A549 (cell line): ENCODE measurements at regions not wholly inside any gene's neighbourhood (a gene's known extent, or its start where the extent isn't known, plus 50 kb on each side); places are given as distances from the start of the nearest gene placed in this dataset.

Experiments
- EP300 ChIP-seq, 2 experiments: fragments of >200 bp; sonication (Bioruptor Twin); formaldehyde crosslinking; IDR thresholded peaks; 2 replicates in 1 of 2; 3 replicates in 1 of 2; pipeline ENCODE4 v1.6.1; 2016 to 2017
- POLR2A ChIP-seq: IDR thresholded peaks from 2 replicates; pipeline ENCODE4 v1.6.1; 2012; ENCODE audit warnings: mild to moderate bottlenecking, low read length
- TF ChIP-seq, protein P1 (sequence below): IDR thresholded peaks from 2 replicates; pipeline ENCODE4 v1.6.1; 2012
- TF ChIP-seq, protein P2 (sequence below): fragments of 450-650 bp; IDR thresholded peaks from 2 replicates; pipeline ENCODE4 v1.6.1; 2014; ENCODE audit warnings: antibody characterized with exemption
- TF ChIP-seq, protein P3 (sequence below): fragments of 200-600 bp; sonication (generic); IDR thresholded peaks from 2 replicates; pipeline ENCODE4 v1.6.1; 2016; ENCODE audit warnings: antibody characterized with exemption, mild to moderate bottlenecking, moderate library complexity
- TF ChIP-seq, protein P4 (sequence below): fragments of >200 bp; sonication (Bioruptor Twin); formaldehyde crosslinking; IDR thresholded peaks from 3 replicates; pipeline ENCODE4 v1.5.1; 2016

DNA sequence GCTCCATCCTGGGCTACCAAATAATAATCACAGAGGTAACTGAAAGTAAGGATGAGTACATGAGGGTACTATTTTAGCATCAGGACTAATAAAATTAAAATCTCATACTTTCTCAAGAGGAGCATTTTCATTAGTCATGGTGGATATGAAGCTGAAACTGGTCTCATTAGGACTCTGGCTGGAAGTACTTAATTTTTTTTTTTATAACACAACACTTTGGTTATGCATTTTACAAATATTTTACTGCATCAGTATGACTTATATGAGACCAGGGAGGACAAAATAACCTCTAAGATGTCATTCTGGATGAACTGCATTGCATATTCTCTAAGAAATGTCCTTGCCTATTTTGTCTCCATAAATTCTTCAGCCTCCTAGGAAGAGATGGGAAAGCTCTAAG, 290.9 kb downstream of the HLX start:
- TF ChIP-seq POLR2A: no peak
- TF ChIP-seq, protein P1, sequence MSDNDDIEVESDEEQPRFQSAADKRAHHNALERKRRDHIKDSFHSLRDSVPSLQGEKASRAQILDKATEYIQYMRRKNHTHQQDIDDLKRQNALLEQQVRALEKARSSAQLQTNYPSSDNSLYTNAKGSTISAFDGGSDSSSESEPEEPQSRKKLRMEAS: no peak
- TF ChIP-seq, protein P2, sequence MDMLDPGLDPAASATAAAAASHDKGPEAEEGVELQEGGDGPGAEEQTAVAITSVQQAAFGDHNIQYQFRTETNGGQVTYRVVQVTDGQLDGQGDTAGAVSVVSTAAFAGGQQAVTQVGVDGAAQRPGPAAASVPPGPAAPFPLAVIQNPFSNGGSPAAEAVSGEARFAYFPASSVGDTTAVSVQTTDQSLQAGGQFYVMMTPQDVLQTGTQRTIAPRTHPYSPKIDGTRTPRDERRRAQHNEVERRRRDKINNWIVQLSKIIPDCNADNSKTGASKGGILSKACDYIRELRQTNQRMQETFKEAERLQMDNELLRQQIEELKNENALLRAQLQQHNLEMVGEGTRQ: no peak
- TF ChIP-seq, protein P3, sequence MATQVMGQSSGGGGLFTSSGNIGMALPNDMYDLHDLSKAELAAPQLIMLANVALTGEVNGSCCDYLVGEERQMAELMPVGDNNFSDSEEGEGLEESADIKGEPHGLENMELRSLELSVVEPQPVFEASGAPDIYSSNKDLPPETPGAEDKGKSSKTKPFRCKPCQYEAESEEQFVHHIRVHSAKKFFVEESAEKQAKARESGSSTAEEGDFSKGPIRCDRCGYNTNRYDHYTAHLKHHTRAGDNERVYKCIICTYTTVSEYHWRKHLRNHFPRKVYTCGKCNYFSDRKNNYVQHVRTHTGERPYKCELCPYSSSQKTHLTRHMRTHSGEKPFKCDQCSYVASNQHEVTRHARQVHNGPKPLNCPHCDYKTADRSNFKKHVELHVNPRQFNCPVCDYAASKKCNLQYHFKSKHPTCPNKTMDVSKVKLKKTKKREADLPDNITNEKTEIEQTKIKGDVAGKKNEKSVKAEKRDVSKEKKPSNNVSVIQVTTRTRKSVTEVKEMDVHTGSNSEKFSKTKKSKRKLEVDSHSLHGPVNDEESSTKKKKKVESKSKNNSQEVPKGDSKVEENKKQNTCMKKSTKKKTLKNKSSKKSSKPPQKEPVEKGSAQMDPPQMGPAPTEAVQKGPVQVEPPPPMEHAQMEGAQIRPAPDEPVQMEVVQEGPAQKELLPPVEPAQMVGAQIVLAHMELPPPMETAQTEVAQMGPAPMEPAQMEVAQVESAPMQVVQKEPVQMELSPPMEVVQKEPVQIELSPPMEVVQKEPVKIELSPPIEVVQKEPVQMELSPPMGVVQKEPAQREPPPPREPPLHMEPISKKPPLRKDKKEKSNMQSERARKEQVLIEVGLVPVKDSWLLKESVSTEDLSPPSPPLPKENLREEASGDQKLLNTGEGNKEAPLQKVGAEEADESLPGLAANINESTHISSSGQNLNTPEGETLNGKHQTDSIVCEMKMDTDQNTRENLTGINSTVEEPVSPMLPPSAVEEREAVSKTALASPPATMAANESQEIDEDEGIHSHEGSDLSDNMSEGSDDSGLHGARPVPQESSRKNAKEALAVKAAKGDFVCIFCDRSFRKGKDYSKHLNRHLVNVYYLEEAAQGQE: no peak
- TF ChIP-seq EP300 (IDR thresholded peaks at IDR 0.05): no peak
- TF ChIP-seq, protein P4, sequence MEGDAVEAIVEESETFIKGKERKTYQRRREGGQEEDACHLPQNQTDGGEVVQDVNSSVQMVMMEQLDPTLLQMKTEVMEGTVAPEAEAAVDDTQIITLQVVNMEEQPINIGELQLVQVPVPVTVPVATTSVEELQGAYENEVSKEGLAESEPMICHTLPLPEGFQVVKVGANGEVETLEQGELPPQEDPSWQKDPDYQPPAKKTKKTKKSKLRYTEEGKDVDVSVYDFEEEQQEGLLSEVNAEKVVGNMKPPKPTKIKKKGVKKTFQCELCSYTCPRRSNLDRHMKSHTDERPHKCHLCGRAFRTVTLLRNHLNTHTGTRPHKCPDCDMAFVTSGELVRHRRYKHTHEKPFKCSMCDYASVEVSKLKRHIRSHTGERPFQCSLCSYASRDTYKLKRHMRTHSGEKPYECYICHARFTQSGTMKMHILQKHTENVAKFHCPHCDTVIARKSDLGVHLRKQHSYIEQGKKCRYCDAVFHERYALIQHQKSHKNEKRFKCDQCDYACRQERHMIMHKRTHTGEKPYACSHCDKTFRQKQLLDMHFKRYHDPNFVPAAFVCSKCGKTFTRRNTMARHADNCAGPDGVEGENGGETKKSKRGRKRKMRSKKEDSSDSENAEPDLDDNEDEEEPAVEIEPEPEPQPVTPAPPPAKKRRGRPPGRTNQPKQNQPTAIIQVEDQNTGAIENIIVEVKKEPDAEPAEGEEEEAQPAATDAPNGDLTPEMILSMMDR: no peak
